ENCODE measurements at regions not wholly inside any gene's neighbourhood (a gene's known extent, or its start where the extent isn't known, plus 50 kb on each side); places are given as distances from the start of the nearest gene placed in this dataset.

GRCh38 chr13:53266757-53267156 is 238.1 kb downstream of the OLFM4 start:
- no peaks in the 10 kb centered on the region for H3K9me2 ChIP-seq (replicated peaks; ENCODE audit: control insufficient read depth, low read length)
- no peaks in the 10 kb centered on the region for H4K20me1 ChIP-seq (ENCODE audit: control insufficient read depth, insufficient read depth, low read depth, low read length)
- H3K79me2 ChIP-seq (ENCODE audit: control insufficient read depth, low read length): no peaks in the 10 kb centered on the region
- TF ChIP-seq, protein P1, sequence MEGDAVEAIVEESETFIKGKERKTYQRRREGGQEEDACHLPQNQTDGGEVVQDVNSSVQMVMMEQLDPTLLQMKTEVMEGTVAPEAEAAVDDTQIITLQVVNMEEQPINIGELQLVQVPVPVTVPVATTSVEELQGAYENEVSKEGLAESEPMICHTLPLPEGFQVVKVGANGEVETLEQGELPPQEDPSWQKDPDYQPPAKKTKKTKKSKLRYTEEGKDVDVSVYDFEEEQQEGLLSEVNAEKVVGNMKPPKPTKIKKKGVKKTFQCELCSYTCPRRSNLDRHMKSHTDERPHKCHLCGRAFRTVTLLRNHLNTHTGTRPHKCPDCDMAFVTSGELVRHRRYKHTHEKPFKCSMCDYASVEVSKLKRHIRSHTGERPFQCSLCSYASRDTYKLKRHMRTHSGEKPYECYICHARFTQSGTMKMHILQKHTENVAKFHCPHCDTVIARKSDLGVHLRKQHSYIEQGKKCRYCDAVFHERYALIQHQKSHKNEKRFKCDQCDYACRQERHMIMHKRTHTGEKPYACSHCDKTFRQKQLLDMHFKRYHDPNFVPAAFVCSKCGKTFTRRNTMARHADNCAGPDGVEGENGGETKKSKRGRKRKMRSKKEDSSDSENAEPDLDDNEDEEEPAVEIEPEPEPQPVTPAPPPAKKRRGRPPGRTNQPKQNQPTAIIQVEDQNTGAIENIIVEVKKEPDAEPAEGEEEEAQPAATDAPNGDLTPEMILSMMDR (IDR thresholded peaks at IDR 0.05; ENCODE audit: low read depth, low read length, poor library complexity, severe bottlenecking): no peak
- no peak for TF ChIP-seq EZH2phosphoT487 (IDR thresholded peaks at IDR 0.05; ENCODE audit: borderline replicate concordance, low read length)
- no peaks in the 10 kb centered on the region for H3F3A ChIP-seq (ENCODE audit: control insufficient read depth, insufficient read depth)
- no peak overlapping the region for H3K4me2 ChIP-seq (ENCODE audit: low read length)
- H3K9me3 ChIP-seq (ENCODE audit: control insufficient read depth, insufficient read depth, low read length): peaks cover 6% of the 10 kb centered on the region; the same call in 1 of the 2 replicates
- no peaks in the 10 kb centered on the region for H3K4me1 ChIP-seq (ENCODE audit: control insufficient read depth, low read length)
- no peak overlapping the region for H3K27ac ChIP-seq (ENCODE audit: low read depth, low read length)
- H3K36me3 ChIP-seq (ENCODE audit: control insufficient read depth, low read length): no peaks in the 10 kb centered on the region
- H3K4me3 ChIP-seq (ENCODE audit: low read length): no peak overlapping the region
- H3K27me3 ChIP-seq (ENCODE audit: control insufficient read depth, low read length): no peaks in the 10 kb centered on the region

DNA sequence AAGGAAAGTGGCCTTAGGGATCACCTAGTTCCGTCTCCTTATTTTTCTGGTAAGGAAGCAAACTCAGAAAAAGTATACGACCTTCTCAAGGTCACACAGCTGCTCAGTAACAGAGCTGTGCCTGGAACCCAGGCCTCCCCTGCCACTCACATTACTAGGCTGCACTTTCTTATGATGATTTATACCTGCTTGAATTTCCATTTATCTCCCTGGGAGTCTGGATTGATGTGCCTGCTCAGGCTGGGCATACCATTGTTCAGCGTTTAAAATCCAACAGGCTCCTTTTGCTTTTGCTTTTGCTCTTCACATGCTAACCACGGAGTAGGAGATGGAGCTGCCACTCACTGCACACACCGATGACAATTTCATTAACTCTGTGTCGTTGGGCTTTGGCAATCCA is 241.0 kb downstream of the OLFM4 start:
- H3F3A ChIP-seq (ENCODE audit: control insufficient read depth, insufficient read depth): no peaks in the 10 kb centered on the region
- H3K27ac ChIP-seq (ENCODE audit: low read depth, low read length): no peak overlapping the region
- H3K9me3 ChIP-seq (ENCODE audit: control insufficient read depth, insufficient read depth, low read length): peaks cover 6% of the 10 kb centered on the region; the same call in 1 of the 2 replicates
- H3K36me3 ChIP-seq (ENCODE audit: control insufficient read depth, low read length): no peaks in the 10 kb centered on the region
- H3K9me2 ChIP-seq (replicated peaks; ENCODE audit: control insufficient read depth, low read length): no peaks in the 10 kb centered on the region
- no peaks in the 10 kb centered on the region for H3K27me3 ChIP-seq (ENCODE audit: control insufficient read depth, low read length)
- H3K4me1 ChIP-seq (ENCODE audit: control insufficient read depth, low read length): no peaks in the 10 kb centered on the region
- H3K4me3 ChIP-seq (ENCODE audit: low read length): no peak overlapping the region
- H4K20me1 ChIP-seq (ENCODE audit: control insufficient read depth, insufficient read depth, low read depth, low read length): no peaks in the 10 kb centered on the region
- TF ChIP-seq, protein P1 (IDR thresholded peaks at IDR 0.05; ENCODE audit: low read depth, low read length, poor library complexity, severe bottlenecking): no peak
- TF ChIP-seq EZH2phosphoT487 (IDR thresholded peaks at IDR 0.05; ENCODE audit: borderline replicate concordance, low read length): no peak
- no peak overlapping the region for H3K4me2 ChIP-seq (ENCODE audit: low read length)
- no peaks in the 10 kb centered on the region for H3K79me2 ChIP-seq (ENCODE audit: control insufficient read depth, low read length)

DNA sequence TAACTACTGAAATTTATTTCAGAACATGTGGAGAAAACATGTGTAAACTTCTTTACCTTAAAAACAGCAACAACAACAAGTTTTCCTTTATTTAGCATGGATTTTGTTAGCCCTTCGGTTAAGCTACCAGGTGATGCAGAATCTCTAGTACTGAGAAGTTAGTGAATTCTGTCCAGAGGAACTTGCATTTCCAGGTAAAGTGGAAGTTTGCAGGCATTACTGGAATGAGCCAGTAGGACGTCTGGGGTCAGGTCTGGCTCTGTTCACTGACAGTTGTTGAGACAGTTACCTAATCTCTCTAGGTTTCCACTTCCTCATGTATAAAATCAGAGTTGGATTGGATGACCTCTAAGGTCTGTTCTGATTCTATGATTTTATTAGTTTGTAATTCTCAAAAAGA is 244.3 kb downstream of the OLFM4 start:
- Histone ChIP-seq H3K4me1 (ENCODE audit: control insufficient read depth, low read length) (no peaks in the 10 kb centered on the region), H3K36me3 (ENCODE audit: control insufficient read depth, low read length) (no peaks in the 10 kb centered on the region), H4K20me1 (ENCODE audit: control insufficient read depth, insufficient read depth, low read depth, low read length) (no peaks in the 10 kb centered on the region), H3K9me2 (replicated peaks; ENCODE audit: control insufficient read depth, low read length) (no peaks in the 10 kb centered on the region), H3F3A (ENCODE audit: control insufficient read depth, insufficient read depth) (no peaks in the 10 kb centered on the region), H3K4me2 (ENCODE audit: low read length) (no peak overlapping the region), H3K27me3 (ENCODE audit: control insufficient read depth, low read length) (no peaks in the 10 kb centered on the region), H3K79me2 (ENCODE audit: control insufficient read depth, low read length) (no peaks in the 10 kb centered on the region), H3K27ac (ENCODE audit: low read depth, low read length) (no peak overlapping the region), H3K9me3 (ENCODE audit: control insufficient read depth, insufficient read depth, low read length) (peaks cover 6% of the 10 kb centered on the region; the same call in 1 of the 2 replicates), H3K4me3 (ENCODE audit: low read length) (no peak overlapping the region)
- TF ChIP-seq, protein P1 (IDR thresholded peaks at IDR 0.05; ENCODE audit: low read depth, low read length, poor library complexity, severe bottlenecking): no peak
- TF ChIP-seq EZH2phosphoT487 (IDR thresholded peaks at IDR 0.05; ENCODE audit: borderline replicate concordance, low read length): no peak
